Activated naive CD4-positive, alpha-beta T cell treated with anti-CD3 and anti-CD28 coated beads for 36 hours (primary cell): ENCODE measurements at regions not wholly inside any gene's neighbourhood (a gene's known extent, or its start where the extent isn't known, plus 50 kb on each side); places are given as distances from the start of the nearest gene placed in this dataset.

Experiments
- CTCF ChIA-PET: fragments of 350-600 bp; sonication (Branson Sonifier 250); formaldehyde crosslinking; loops from one replicate; lab custom pipeline; 2021; ENCODE audit warnings: antibody characterized with exemption; lab: Charles Lee
- DNase-seq: peaks from one replicate; pipeline ENCODE4 v3.0.0-alpha.2; 2020
- H3K27ac Mint-ChIP-seq: one replicate; pipeline ENCODE4 v1.8.0; 2021; ENCODE audit warnings: mild to moderate bottlenecking, mixed read lengths
- H3K27me3 Mint-ChIP-seq: one replicate; pipeline ENCODE4 v1.8.0; 2021; ENCODE audit warnings: low read depth, mixed read lengths
- H3K36me3 Mint-ChIP-seq: one replicate; pipeline ENCODE4 v1.8.0; 2021; ENCODE audit warnings: low read depth, mixed read lengths
- H3K4me1 Mint-ChIP-seq: one replicate; pipeline ENCODE4 v1.8.0; 2021; ENCODE audit warnings: low read depth, mixed read lengths
- H3K4me3 Mint-ChIP-seq: one replicate; pipeline ENCODE4 v1.8.0; 2021; ENCODE audit warnings: mild to moderate bottlenecking, moderate library complexity, mixed read lengths
- H3K9me3 Mint-ChIP-seq: one replicate; pipeline ENCODE4 v1.8.0; 2021; ENCODE audit warnings: mixed read lengths
- intact Hi-C: fragments of 100-400 bp; cut with micrococcal nuclease; formaldehyde crosslinking; loops from one replicate; pipeline ENCODE4 v1.15.1; 2023

DNA sequence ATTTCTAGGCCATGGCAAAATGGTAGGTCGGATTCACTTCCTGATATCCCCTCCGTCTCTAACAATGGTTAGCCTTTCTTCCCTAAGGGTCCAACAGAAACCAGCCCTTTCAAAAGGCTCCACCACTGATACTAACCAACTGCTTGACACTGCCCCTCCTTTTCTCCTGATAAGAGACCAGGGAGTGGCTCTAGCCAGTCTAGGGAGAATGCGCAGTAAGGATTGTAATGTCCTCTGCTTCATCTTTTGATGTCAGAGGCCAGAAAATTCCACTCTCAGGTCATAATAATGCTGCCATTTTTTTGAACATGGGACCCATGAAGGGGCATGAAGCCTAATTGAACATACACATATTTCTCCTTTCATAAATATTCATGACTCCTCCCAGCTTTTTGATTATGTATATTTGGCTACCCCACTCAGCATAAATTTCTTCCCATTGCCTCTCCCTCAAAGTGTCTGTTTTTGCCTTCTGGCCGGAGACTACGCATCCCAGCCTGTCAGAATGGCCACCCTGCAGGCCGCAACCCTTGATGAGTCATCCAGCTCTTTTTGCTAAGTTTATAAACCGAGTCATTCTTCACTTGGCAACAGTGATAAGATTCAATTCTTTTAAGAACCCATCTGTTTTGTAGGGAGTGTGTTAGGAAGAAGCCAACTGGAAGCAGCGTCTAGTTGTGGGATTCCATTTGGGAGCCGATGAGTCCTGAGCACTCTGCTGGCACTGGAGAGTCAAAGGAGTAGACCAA, 189.0 kb upstream of the MCTP2 start:
- Mint-ChIP-seq H3K27me3 (peaks cover 6% of the 10 kb centered on the region), H3K4me1 (no peaks in the 10 kb centered on the region), H3K9me3 (no peaks in the 10 kb centered on the region), H3K36me3 (no peaks in the 10 kb centered on the region), H3K27ac (no peak overlapping the region), H3K4me3 (no peak overlapping the region)
- CTCF ChIA-PET: no interaction called here
- no peak for DNase-seq
- intact Hi-C loops: no loop called here

DNA sequence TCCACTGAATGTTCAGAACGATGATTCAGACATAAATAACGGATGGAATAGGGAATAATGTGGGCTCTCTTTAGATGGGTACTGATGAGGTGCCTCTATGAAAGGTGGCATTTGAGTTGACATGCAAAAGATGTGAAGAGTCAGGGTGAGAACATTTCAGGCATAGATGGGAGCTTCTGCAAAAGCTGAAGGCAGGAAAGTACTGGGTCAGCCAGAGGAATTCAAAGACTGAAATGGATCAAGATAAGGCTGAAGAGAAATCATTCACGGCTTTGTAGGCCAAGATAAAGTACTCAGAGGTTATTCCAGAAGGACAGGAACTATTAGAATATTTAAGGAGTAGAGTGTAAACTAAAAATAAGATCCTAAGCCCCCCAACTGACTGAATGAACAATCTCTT, 189.6 kb upstream of the MCTP2 start:
- intact Hi-C loops: no loop called here
- H3K9me3 Mint-ChIP-seq: no peaks in the 10 kb centered on the region
- H3K36me3 Mint-ChIP-seq: no peaks in the 10 kb centered on the region
- H3K27ac Mint-ChIP-seq: no peak overlapping the region
- H3K4me3 Mint-ChIP-seq: no peak overlapping the region
- CTCF ChIA-PET: no interaction called here
- peaks cover 6% of the 10 kb centered on the region for H3K27me3 Mint-ChIP-seq
- no peaks in the 10 kb centered on the region for H3K4me1 Mint-ChIP-seq
- no peak for DNase-seq

- H3K9me3 Mint-ChIP-seq: no peaks in the 10 kb centered on the region
- H3K27me3 Mint-ChIP-seq: peaks cover 13% of the 10 kb centered on the region
- intact Hi-C loops: no loop called here
- no peaks in the 10 kb centered on the region for H3K4me1 Mint-ChIP-seq
- CTCF ChIA-PET: interaction anchor here (0.7 kb wide), 2 partner anchors 79 to 963 kb away, joined by 3 to 4 read pairs; no protein-coding TSS in a partner anchor
- no peak overlapping the region for H3K4me3 Mint-ChIP-seq
- no peak for DNase-seq
- no peak overlapping the region for H3K27ac Mint-ChIP-seq
- no peaks in the 10 kb centered on the region for H3K36me3 Mint-ChIP-seq
These were observed 190.7 kb upstream of the MCTP2 start for GRCh38 chr15:94040541-94041248.

DNA sequence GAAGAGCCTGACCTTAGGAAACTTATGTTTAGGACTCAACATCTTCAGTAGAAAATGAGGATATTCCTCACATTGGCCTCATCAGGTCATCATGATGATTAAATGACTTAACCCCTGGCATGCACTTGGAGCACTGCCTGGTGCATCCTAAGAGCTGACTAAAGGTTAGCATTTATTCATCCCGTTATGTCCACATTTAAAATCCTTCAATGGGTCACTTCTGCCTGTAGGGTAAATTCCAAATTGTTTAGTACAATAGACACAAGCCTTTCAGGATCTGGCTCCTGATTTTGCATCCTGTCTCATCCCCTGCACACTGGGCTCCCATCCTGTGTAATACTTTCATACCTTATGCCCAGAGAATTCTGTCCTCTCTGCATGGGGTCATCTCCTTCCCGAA, 195.2 kb upstream of the MCTP2 start:
- Mint-ChIP-seq H3K27ac (no peak overlapping the region), H3K36me3 (no peaks in the 10 kb centered on the region), H3K9me3 (no peaks in the 10 kb centered on the region), H3K4me1 (no peaks in the 10 kb centered on the region), H3K27me3 (peaks cover 16% of the 10 kb centered on the region), H3K4me3 (no peak overlapping the region)
- no peak for DNase-seq
- intact Hi-C loops: no loop called here
- CTCF ChIA-PET: interaction anchor here (1.8 kb wide), 1 partner anchor 84 kb away, joined by 6 read pairs; no protein-coding TSS in a partner anchor

- no peak for DNase-seq
- Mint-ChIP-seq H3K27me3 (peaks cover 16% of the 10 kb centered on the region), H3K9me3 (no peaks in the 10 kb centered on the region), H3K36me3 (no peaks in the 10 kb centered on the region), H3K4me3 (no peak overlapping the region), H3K27ac (no peak overlapping the region), H3K4me1 (no peaks in the 10 kb centered on the region)
- intact Hi-C loops: no loop called here
- CTCF ChIA-PET: interaction anchor here (0.7 kb wide), 1 partner anchor 260 kb away, joined by 3 read pairs; no protein-coding TSS in a partner anchor
These were observed 197.7 kb upstream of the MCTP2 start for GRCh38 chr15:94033683-94034020.

DNA sequence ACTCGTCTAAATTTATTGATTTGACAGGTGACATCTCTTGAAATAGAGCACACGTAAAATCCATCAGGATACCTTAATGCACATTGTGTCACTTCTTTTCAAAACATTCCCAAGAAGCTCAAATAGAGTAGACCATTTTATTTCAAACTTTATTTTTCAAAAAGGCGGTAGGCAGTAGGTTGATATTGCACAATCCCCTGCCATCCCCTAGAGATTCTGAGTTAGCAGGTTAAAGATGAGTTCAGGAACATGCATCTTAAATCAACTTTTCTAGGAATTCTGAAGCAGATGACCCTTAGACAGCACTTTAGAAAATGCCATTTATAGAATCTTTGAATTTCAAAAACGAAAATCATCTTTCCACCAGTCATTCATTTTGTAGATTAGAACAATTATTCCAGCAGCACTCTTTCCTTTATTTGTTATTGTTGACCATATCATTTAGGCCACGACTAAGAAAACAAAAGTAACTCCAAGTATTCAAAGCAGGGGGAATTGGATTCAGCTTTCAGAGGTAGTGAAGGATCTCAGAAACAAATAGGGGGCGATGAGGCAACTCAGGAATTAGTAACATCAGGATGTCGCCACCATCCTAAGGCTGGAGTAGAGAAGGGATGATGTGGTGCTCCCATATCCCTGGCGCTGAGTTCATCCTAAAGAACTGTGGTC, 198.2 kb upstream of the MCTP2 start:
- Mint-ChIP-seq H3K4me3 (no peak overlapping the region), H3K27me3 (peaks cover 13% of the 10 kb centered on the region), H3K36me3 (no peaks in the 10 kb centered on the region), H3K27ac (no peak overlapping the region), H3K9me3 (no peaks in the 10 kb centered on the region), H3K4me1 (no peaks in the 10 kb centered on the region)
- CTCF ChIA-PET: no interaction called here
- DNase-seq: no peak
- intact Hi-C loops: no loop called here

- H3K27me3 Mint-ChIP-seq: peaks cover 12% of the 10 kb centered on the region
- H3K4me3 Mint-ChIP-seq: no peak overlapping the region
- no peak overlapping the region for H3K27ac Mint-ChIP-seq
- CTCF ChIA-PET: no interaction called here
- H3K9me3 Mint-ChIP-seq: no peaks in the 10 kb centered on the region
- DNase-seq: no peak
- intact Hi-C loops: no loop called here
- no peaks in the 10 kb centered on the region for H3K36me3 Mint-ChIP-seq
- H3K4me1 Mint-ChIP-seq: no peaks in the 10 kb centered on the region
These were observed 198.8 kb upstream of the MCTP2 start for GRCh38 chr15:94032571-94032970.

- Mint-ChIP-seq H3K9me3 (no peaks in the 10 kb centered on the region), H3K27ac (no peak overlapping the region), H3K4me1 (no peaks in the 10 kb centered on the region), H3K4me3 (no peak overlapping the region), H3K27me3 (peaks cover 8% of the 10 kb centered on the region), H3K36me3 (no peaks in the 10 kb centered on the region)
- no peak for DNase-seq
- intact Hi-C loops: no loop called here
- CTCF ChIA-PET: no interaction called here
These were observed 200.3 kb upstream of the MCTP2 start for GRCh38 chr15:94031072-94031471.

- no peaks in the 10 kb centered on the region for H3K9me3 Mint-ChIP-seq
- H3K27me3 Mint-ChIP-seq: peaks cover 8% of the 10 kb centered on the region
- H3K4me3 Mint-ChIP-seq: no peak overlapping the region
- H3K36me3 Mint-ChIP-seq: no peaks in the 10 kb centered on the region
- DNase-seq: no peak
- H3K27ac Mint-ChIP-seq: no peak overlapping the region
- no peaks in the 10 kb centered on the region for H3K4me1 Mint-ChIP-seq
- CTCF ChIA-PET: interaction anchor here (0.7 kb wide), 1 partner anchor 294 kb away, joined by 7 read pairs; no protein-coding TSS in a partner anchor
- intact Hi-C loops: no loop called here
These were observed 201.9 kb upstream of the MCTP2 start for GRCh38 chr15:94029495-94029894.

GRCh38 chr15:94028809-94029208, 202.6 kb upstream of the MCTP2 start:
- Mint-ChIP-seq H3K4me1 (no peaks in the 10 kb centered on the region), H3K9me3 (no peaks in the 10 kb centered on the region), H3K27ac (no peak overlapping the region), H3K4me3 (no peak overlapping the region), H3K27me3 (peaks cover 8% of the 10 kb centered on the region), H3K36me3 (no peaks in the 10 kb centered on the region)
- intact Hi-C loops: no loop called here
- CTCF ChIA-PET: interaction anchor here (0.7 kb wide), 1 partner anchor 295 kb away, joined by 7 read pairs; no protein-coding TSS in a partner anchor
- no peak for DNase-seq

DNA sequence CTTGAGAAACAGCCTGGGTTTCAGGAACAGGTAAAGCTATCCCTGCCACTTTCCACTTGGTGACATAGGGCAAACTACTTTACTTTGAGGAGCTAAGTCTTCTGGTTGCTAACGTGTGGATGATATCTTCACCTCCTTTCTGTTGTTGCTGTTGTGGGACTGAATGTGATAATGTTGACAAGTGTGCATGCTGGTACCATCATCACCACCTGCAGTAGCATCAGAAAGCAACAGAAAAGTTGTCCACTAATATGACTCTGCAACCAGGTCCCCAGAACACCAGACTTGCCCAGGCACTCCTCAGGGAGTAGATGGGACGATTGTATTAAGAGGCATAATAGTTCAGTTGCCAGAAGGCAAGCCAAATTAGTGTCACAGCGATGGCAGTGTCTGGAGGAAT, 203.2 kb upstream of the MCTP2 start:
- Mint-ChIP-seq H3K4me3 (no peak overlapping the region), H3K36me3 (no peaks in the 10 kb centered on the region), H3K4me1 (no peaks in the 10 kb centered on the region), H3K9me3 (no peaks in the 10 kb centered on the region), H3K27me3 (peaks cover 8% of the 10 kb centered on the region), H3K27ac (no peak overlapping the region)
- intact Hi-C loops: no loop called here
- CTCF ChIA-PET: no interaction called here
- DNase-seq: no peak

- peaks cover 8% of the 10 kb centered on the region for H3K27me3 Mint-ChIP-seq
- H3K4me3 Mint-ChIP-seq: no peak overlapping the region
- CTCF ChIA-PET: no interaction called here
- no peaks in the 10 kb centered on the region for H3K36me3 Mint-ChIP-seq
- DNase-seq: no peak
- H3K27ac Mint-ChIP-seq: no peak overlapping the region
- intact Hi-C loops: no loop called here
- H3K9me3 Mint-ChIP-seq: no peaks in the 10 kb centered on the region
- H3K4me1 Mint-ChIP-seq: no peaks in the 10 kb centered on the region
These were observed 203.8 kb upstream of the MCTP2 start for GRCh38 chr15:94027581-94027980.
